H9 (cell line): ENCODE measurements at regions not wholly inside any gene's neighbourhood (a gene's known extent, or its start where the extent isn't known, plus 50 kb on each side); places are given as distances from the start of the nearest gene placed in this dataset.

Source experiments
- DNase-seq: peaks from one replicate; pipeline ENCODE4 v3.0.0-alpha.2; 2017
- H2AFZ ChIP-seq: one replicate; pipeline ENCODE4 v1.6.1; 2013; ENCODE audit warnings: mild to moderate bottlenecking, low read length, control low read depth, moderate library complexity
- H2AK5ac ChIP-seq: 2 replicates; pipeline ENCODE4 v1.6.1; 2013; ENCODE audit warnings: low read length, control low read depth, mixed read lengths; ENCODE audit not compliant: insufficient read length
- H2BK120ac ChIP-seq: one replicate; pipeline ENCODE4 v1.6.1; 2013; ENCODE audit warnings: low read depth, mild to moderate bottlenecking, low read length, control low read depth, inconsistent platforms; ENCODE audit not compliant: poor library complexity, severe bottlenecking
- H2BK12ac ChIP-seq: 2 replicates; pipeline ENCODE4 v1.6.1; 2013; ENCODE audit warnings: low read length, control low read depth, mixed read lengths, low read depth; ENCODE audit not compliant: insufficient read length
- H2BK15ac ChIP-seq: 2 replicates; pipeline ENCODE4 v1.6.1; 2013; ENCODE audit warnings: low read depth, low read length, control low read depth
- H2BK20ac ChIP-seq: one replicate; pipeline ENCODE4 v1.6.1; 2013; ENCODE audit warnings: low read depth, mild to moderate bottlenecking, low read length, control low read depth, inconsistent platforms; ENCODE audit not compliant: poor library complexity, severe bottlenecking
- H2BK5ac ChIP-seq: 2 replicates; pipeline ENCODE4 v1.6.1; 2013; ENCODE audit warnings: low read length, control low read depth, mixed read lengths; ENCODE audit not compliant: insufficient read length
- H3K14ac ChIP-seq: 2 replicates; pipeline ENCODE4 v1.6.1; 2013; ENCODE audit warnings: low read length, control low read depth; ENCODE audit not compliant: insufficient read depth
- H3K18ac ChIP-seq: 2 replicates; pipeline ENCODE4 v1.6.1; 2013; ENCODE audit warnings: low read depth, mild to moderate bottlenecking, mixed read lengths, low read length, control low read depth; ENCODE audit not compliant: insufficient read length
- H3K23ac ChIP-seq: 2 replicates; pipeline ENCODE4 v1.6.1; 2013; ENCODE audit warnings: low read length, control low read depth, mixed read lengths, low read depth; ENCODE audit not compliant: insufficient read length
- H3K23me2 ChIP-seq: 2 replicates; pipeline ENCODE4 v1.6.1; 2013; ENCODE audit warnings: low read depth, mild to moderate bottlenecking, mixed read lengths, low read length, control low read depth; ENCODE audit not compliant: insufficient read length, poor library complexity, severe bottlenecking
- H3K27ac ChIP-seq: 2 replicates; pipeline ENCODE4 v1.5.1; 2013; ENCODE audit warnings: low read length, control low read depth, mixed read lengths, low read depth; ENCODE audit not compliant: insufficient read length
- H3K27me3 ChIP-seq: 2 replicates; pipeline ENCODE4 v1.6.1; 2013; ENCODE audit warnings: low read length, control low read depth, inconsistent platforms; ENCODE audit not compliant: insufficient read depth
- H3K4ac ChIP-seq: 2 replicates; pipeline ENCODE4 v1.6.1; 2013; ENCODE audit warnings: low read depth, mild to moderate bottlenecking, control low read depth, inconsistent platforms, low read length, moderate library complexity
- H3K4me1 ChIP-seq: 2 replicates; pipeline ENCODE4 v1.6.1; 2013; ENCODE audit warnings: low read length, control low read depth, inconsistent platforms; ENCODE audit not compliant: insufficient read depth
- H3K4me2 ChIP-seq: 2 replicates; pipeline ENCODE4 v1.6.1; 2013; ENCODE audit warnings: low read length, control low read depth, mixed read lengths; ENCODE audit not compliant: insufficient read length, insufficient read depth
- H3K56ac ChIP-seq: 2 replicates; pipeline ENCODE4 v1.6.1; 2013; ENCODE audit warnings: low read depth, mild to moderate bottlenecking, mixed read lengths, low read length, control low read depth; ENCODE audit not compliant: insufficient read length
- H3K79me1 ChIP-seq: 2 replicates; pipeline ENCODE4 v1.6.1; 2013; ENCODE audit warnings: low read depth, mild to moderate bottlenecking, moderate library complexity, low read length, control low read depth, inconsistent platforms; ENCODE audit not compliant: insufficient read depth, poor library complexity, severe bottlenecking
- H3K79me2 ChIP-seq: 2 replicates; pipeline ENCODE4 v1.6.1; 2013; ENCODE audit warnings: low read length, control low read depth, inconsistent platforms; ENCODE audit not compliant: insufficient read depth
- H3K9ac ChIP-seq: 2 replicates; pipeline ENCODE4 v1.6.1; 2013; ENCODE audit warnings: low read length, control low read depth, mixed read lengths; ENCODE audit not compliant: insufficient read length; ENCODE audit errors: extremely low read depth
- H3K9me3 ChIP-seq: one replicate; pipeline ENCODE4 v1.6.1; 2013; ENCODE audit warnings: low read depth, low read length, inconsistent platforms; ENCODE audit not compliant: control insufficient read depth
- H3T11ph ChIP-seq: one replicate; pipeline ENCODE4 v1.6.1; 2013; ENCODE audit warnings: mild to moderate bottlenecking, low read length, control low read depth, inconsistent platforms
- H4K20me1 ChIP-seq: one replicate; pipeline ENCODE4 v1.6.1; 2013; ENCODE audit not compliant: control insufficient read depth, insufficient read length, insufficient read depth
- H4K5ac ChIP-seq: 2 replicates; pipeline ENCODE4 v1.6.1; 2013; ENCODE audit warnings: low read depth, mild to moderate bottlenecking, mixed read lengths, low read length, control low read depth; ENCODE audit not compliant: insufficient read length
- H4K8ac ChIP-seq: replicated peaks from 2 replicates; pipeline ENCODE4 v1.6.1; 2013; ENCODE audit warnings: low read length, control low read depth, mixed read lengths, low read depth; ENCODE audit not compliant: insufficient read length
- H4K91ac ChIP-seq: 2 replicates; pipeline ENCODE4 v1.6.1; 2013; ENCODE audit warnings: low read depth, mild to moderate bottlenecking, moderate library complexity, mixed read lengths, low read length, control low read depth; ENCODE audit not compliant: insufficient read length
- H3K27ac Mint-ChIP-seq, 3 experiments: 2 replicates in 2 of 3; 3 replicates in 1 of 3; pipeline ENCODE4 v1.8.0; 2020 to 2021; ENCODE audit warnings: mixed read lengths in 3 of 3, mild to moderate bottlenecking in 1 of 3, moderate library complexity in 1 of 3
- H3K27me3 Mint-ChIP-seq: 2 replicates; pipeline ENCODE4 v1.8.0; 2021; ENCODE audit warnings: low read depth, mild to moderate bottlenecking, moderate library complexity, mixed read lengths
- H3K36me3 Mint-ChIP-seq, 3 experiments: 2 replicates in 2 of 3; 3 replicates in 1 of 3; pipeline ENCODE4 v1.8.0; 2020 to 2021; ENCODE audit warnings: low read depth in 3 of 3, mixed read lengths in 3 of 3; ENCODE audit not compliant: insufficient read depth in 1 of 3
- H3K4me1 Mint-ChIP-seq, 2 experiments: 2 replicates each; pipeline ENCODE4 v1.8.0; 2020; ENCODE audit warnings: mixed read lengths in 2 of 2
- H3K4me3 Mint-ChIP-seq, 2 experiments: 2 replicates in 1 of 2; 3 replicates in 1 of 2; pipeline ENCODE4 v1.8.0; 2020 to 2021; ENCODE audit warnings: mild to moderate bottlenecking in 2 of 2, mixed read lengths in 2 of 2, moderate library complexity in 1 of 2
- H3K9me3 Mint-ChIP-seq, 2 experiments: 2 replicates in 1 of 2; 3 replicates in 1 of 2; pipeline ENCODE4 v1.8.0; 2020; ENCODE audit warnings: mild to moderate bottlenecking in 2 of 2, mixed read lengths in 2 of 2, moderate library complexity in 1 of 2
- WGBS: extraction: QIAGEN DNeasy Blood & Tissue Kit; methylation state at CpG from one replicate; pipeline ENCODE4 v1.1.7; 2013; ENCODE audit warnings: missing lambda C conversion rate, low lambda C conversion rate, mixed read lengths; ENCODE audit not compliant: insufficient read length; ENCODE audit errors: extremely low coverage; 5-methylcytosine and 5-hydroxymethylcytosine counted together
- TF ChIP-seq, protein P1 (sequence below): fragments of 200-600 bp; sonication (generic); conservative IDR thresholded peaks from 3 replicates; pipeline ENCODE4 v1.8.0; 2021; ENCODE audit warnings: antibody characterized with exemption, mild to moderate bottlenecking

DNA sequence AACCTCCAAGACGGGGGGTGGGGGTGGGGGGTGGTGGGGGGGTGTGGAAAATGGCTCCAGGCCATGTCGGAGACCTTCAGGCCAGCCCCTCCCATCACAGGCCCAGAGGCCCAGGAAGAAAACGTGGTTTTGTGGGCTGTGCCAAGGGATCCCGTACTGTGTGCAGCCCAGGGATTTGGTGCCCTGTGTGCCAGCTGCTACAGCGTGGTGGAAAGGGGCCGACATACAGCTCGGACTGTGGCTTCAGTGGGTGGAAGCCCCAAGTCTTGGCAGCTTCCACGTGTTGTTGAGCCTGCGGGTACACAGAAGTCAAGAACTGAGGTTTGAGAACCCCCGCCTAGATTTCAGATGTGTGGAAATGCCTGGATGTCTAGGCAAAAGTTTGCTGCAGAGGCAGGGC is 259.7 kb downstream of the HGF start:
- no peaks in the 10 kb centered on the region for H3K27me3 ChIP-seq
- TF ChIP-seq, protein P1, sequence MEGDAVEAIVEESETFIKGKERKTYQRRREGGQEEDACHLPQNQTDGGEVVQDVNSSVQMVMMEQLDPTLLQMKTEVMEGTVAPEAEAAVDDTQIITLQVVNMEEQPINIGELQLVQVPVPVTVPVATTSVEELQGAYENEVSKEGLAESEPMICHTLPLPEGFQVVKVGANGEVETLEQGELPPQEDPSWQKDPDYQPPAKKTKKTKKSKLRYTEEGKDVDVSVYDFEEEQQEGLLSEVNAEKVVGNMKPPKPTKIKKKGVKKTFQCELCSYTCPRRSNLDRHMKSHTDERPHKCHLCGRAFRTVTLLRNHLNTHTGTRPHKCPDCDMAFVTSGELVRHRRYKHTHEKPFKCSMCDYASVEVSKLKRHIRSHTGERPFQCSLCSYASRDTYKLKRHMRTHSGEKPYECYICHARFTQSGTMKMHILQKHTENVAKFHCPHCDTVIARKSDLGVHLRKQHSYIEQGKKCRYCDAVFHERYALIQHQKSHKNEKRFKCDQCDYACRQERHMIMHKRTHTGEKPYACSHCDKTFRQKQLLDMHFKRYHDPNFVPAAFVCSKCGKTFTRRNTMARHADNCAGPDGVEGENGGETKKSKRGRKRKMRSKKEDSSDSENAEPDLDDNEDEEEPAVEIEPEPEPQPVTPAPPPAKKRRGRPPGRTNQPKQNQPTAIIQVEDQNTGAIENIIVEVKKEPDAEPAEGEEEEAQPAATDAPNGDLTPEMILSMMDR: no peak
- no peak overlapping the region for H2BK5ac ChIP-seq
- H3K4me3 Mint-ChIP-seq: no peak overlapping the region
- no peak overlapping the region for H3K18ac ChIP-seq
- no peak overlapping the region for H3K14ac ChIP-seq
- H3K4me2 ChIP-seq: no peak overlapping the region
- no peaks in the 10 kb centered on the region for H3K79me1 ChIP-seq
- H2AK5ac ChIP-seq: no peak overlapping the region
- H3K4me1 Mint-ChIP-seq: peaks cover 3 to 4% of the 10 kb centered on the region in 2 experiments
- H2BK120ac ChIP-seq: no peak overlapping the region
- H3K27me3 Mint-ChIP-seq: no peaks in the 10 kb centered on the region
- DNase-seq: no peak
- no peak overlapping the region for H2BK15ac ChIP-seq
- no peaks in the 10 kb centered on the region for H3K23me2 ChIP-seq
- no peak overlapping the region for H3T11ph ChIP-seq
- H4K91ac ChIP-seq: no peak overlapping the region
- no peak overlapping the region for H3K56ac ChIP-seq
- H3K9ac ChIP-seq: no peak overlapping the region
- no peak overlapping the region for H4K8ac ChIP-seq
- no CpG with 5 or more reads among the region's 10 CpGs for WGBS
- no peak overlapping the region for H4K5ac ChIP-seq
- H3K36me3 Mint-ChIP-seq: no peaks in the 10 kb centered on the region; a peak in 1 of 7 replicates
- H3K79me2 ChIP-seq: no peaks in the 10 kb centered on the region
- no peaks in the 10 kb centered on the region for H3K4me1 ChIP-seq
- no peak overlapping the region for H3K23ac ChIP-seq
- no peak overlapping the region for H3K4ac ChIP-seq
- H2BK12ac ChIP-seq: no peak overlapping the region
- peaks cover 3 to 4% of the 10 kb centered on the region in 2 experiments; a peak in 2 of 5 replicates for H3K9me3 Mint-ChIP-seq
- no peak overlapping the region for H2AFZ ChIP-seq
- H3K9me3 ChIP-seq: no peaks in the 10 kb centered on the region
- no peak overlapping the region for H3K27ac ChIP-seq
- H2BK20ac ChIP-seq: no peak overlapping the region
- no peaks in the 10 kb centered on the region for H4K20me1 ChIP-seq
- H3K27ac Mint-ChIP-seq: no peak overlapping the region
